Limb (tissue), 2 donors: ENCODE measurements at regions not wholly inside any gene's neighbourhood (a gene's known extent, or its start where the extent isn't known, plus 50 kb on each side); places are given as distances from the start of the nearest gene placed in this dataset.
"Not testable (repeated sequence)": the region's sequence is repeated elsewhere in the genome, so short reads cannot be mapped to it uniquely, and the experiment has no call there.

ENCODE experiments used
- DNase-seq, 2 donors: peaks; one replicate each; pipeline ENCODE4 v3.0.0-alpha.2; 2016; ENCODE audit errors: extremely low spot score in 2 of 2

GRCh38 chr14:53365486-53366130, 212.5 kb upstream of the DDHD1 start:
- no peak for DNase-seq

- not testable (repeated sequence) for DNase-seq
Measured at GRCh38 chr14:53362916-53363315, 209.8 kb upstream of the DDHD1 start.

- no peak for DNase-seq
Measured at GRCh38 chr14:53360829-53361228, 207.7 kb upstream of the DDHD1 start.

- DNase-seq = no peak
Measured at GRCh38 chr14:53358166-53358565, 205.0 kb upstream of the DDHD1 start.

- no peak for DNase-seq
Measured at GRCh38 chr14:53356361-53357150, 203.4 kb upstream of the DDHD1 start.

- DNase-seq = peak; percentile 51 to 52
Measured at GRCh38 chr14:53355581-53356112, 202.5 kb upstream of the DDHD1 start.

GRCh38 chr14:53354336-53354735, 201.2 kb upstream of the DDHD1 start:
- no peak for DNase-seq

GRCh38 chr14:53350866-53351265, 197.7 kb upstream of the DDHD1 start:
- no peak for DNase-seq

- no peak for DNase-seq
Measured at GRCh38 chr14:53350429-53350828, 197.3 kb upstream of the DDHD1 start.

GRCh38 chr14:53346988-53347387, 193.9 kb upstream of the DDHD1 start:
- no peak for DNase-seq

- DNase-seq = no peak
Measured at GRCh38 chr14:53341324-53341723, 188.2 kb upstream of the DDHD1 start.

GRCh38 chr14:53338192-53338591, 185.1 kb upstream of the DDHD1 start:
- DNase-seq = no peak

- no peak for DNase-seq
Measured at GRCh38 chr14:53336729-53337128, 183.6 kb upstream of the DDHD1 start.

- DNase-seq = no peak
Measured at GRCh38 chr14:53333809-53334208, 180.7 kb upstream of the DDHD1 start.

GRCh38 chr14:53331921-53332320, 178.8 kb upstream of the DDHD1 start:
- DNase-seq = no peak

GRCh38 chr14:53331247-53331646, 178.1 kb upstream of the DDHD1 start:
- no peak for DNase-seq

GRCh38 chr14:53330441-53330840, 177.3 kb upstream of the DDHD1 start:
- no peak for DNase-seq

- DNase-seq = no peak
Measured at GRCh38 chr14:53328841-53329240, 175.7 kb upstream of the DDHD1 start.

- DNase-seq = no peak
Measured at GRCh38 chr14:53327716-53328115, 174.6 kb upstream of the DDHD1 start.

- no peak for DNase-seq
Measured at GRCh38 chr14:53325176-53325806, 172.2 kb upstream of the DDHD1 start.

GRCh38 chr14:53316504-53316903, 163.4 kb upstream of the DDHD1 start:
- no peak for DNase-seq

- DNase-seq = no peak
Measured at GRCh38 chr14:53310412-53310811, 157.3 kb upstream of the DDHD1 start.
